ENCODE measurements at regions not wholly inside any gene's neighbourhood (a gene's known extent, or its start where the extent isn't known, plus 50 kb on each side); places are given as distances from the start of the nearest gene placed in this dataset.

DNA sequence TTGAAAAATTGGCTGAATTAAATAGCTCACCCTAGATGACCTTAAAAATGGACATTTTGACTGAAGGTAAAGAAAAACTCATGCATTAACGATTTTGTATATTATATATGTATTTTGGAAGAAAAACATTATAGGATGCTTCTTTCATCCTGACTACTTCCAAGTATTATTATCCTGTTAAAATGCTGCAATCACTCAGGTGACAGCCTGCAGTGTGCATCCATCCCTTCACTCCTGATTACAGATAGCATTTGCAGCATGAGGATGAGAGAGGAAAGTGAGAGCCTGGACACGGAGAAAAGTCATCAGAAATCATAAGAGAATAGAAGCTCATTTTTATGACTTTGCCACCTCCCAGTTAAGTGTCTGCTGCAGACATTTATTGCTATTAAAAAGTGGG lies 1055.6 kb downstream of the PCDH17 start:
- TF ChIP-seq, protein P1, sequence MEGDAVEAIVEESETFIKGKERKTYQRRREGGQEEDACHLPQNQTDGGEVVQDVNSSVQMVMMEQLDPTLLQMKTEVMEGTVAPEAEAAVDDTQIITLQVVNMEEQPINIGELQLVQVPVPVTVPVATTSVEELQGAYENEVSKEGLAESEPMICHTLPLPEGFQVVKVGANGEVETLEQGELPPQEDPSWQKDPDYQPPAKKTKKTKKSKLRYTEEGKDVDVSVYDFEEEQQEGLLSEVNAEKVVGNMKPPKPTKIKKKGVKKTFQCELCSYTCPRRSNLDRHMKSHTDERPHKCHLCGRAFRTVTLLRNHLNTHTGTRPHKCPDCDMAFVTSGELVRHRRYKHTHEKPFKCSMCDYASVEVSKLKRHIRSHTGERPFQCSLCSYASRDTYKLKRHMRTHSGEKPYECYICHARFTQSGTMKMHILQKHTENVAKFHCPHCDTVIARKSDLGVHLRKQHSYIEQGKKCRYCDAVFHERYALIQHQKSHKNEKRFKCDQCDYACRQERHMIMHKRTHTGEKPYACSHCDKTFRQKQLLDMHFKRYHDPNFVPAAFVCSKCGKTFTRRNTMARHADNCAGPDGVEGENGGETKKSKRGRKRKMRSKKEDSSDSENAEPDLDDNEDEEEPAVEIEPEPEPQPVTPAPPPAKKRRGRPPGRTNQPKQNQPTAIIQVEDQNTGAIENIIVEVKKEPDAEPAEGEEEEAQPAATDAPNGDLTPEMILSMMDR (IDR thresholded peaks at IDR 0.05), result no peak
- TF ChIP-seq EZH2 (IDR thresholded peaks at IDR 0.05; ENCODE audit: borderline replicate concordance, insufficient read depth, low read depth, low read length, poor library complexity, severe bottlenecking), result no peak
- H3K27ac ChIP-seq (ENCODE audit: low read length in 2 of 2), result no peak overlapping the region
- H3K27ac Mint-ChIP-seq, result no peak overlapping the region
- no peaks in the 10 kb centered on the region for H3K4me1 ChIP-seq (ENCODE audit: control insufficient read depth in 2 of 2, insufficient read depth in 2 of 2, low read length in 2 of 2)
- WGBS (ENCODE audit: insufficient coverage), result no CpG with 5 or more reads among the region's 2 CpGs
- H4K20me1 ChIP-seq (ENCODE audit: control insufficient read depth, insufficient read depth, low read length, poor library complexity, severe bottlenecking), result no peaks in the 10 kb centered on the region
- H3K36me3 ChIP-seq (replicated peaks in 1 of 2; ENCODE audit: control extremely low read depth in 1 of 2, control insufficient read depth in 1 of 2, extremely low read depth in 1 of 2, insufficient read depth in 2 of 2, low read length in 1 of 2), result no peaks in the 10 kb centered on the region
- peaks cover 0 to 8% (median 0%) of the 10 kb centered on the region in 3 donors for H3K9me3 ChIP-seq (ENCODE audit: control extremely low read depth in 1 of 3, control insufficient read depth in 2 of 3, insufficient read depth in 1 of 3, low read length in 2 of 3)
- H3K4me2 ChIP-seq (replicated peaks; ENCODE audit: low read depth, low read length, poor library complexity, severe bottlenecking), result no peak overlapping the region
- H2AFZ ChIP-seq (ENCODE audit: insufficient read depth, low read depth, low read length, poor library complexity, severe bottlenecking), result no peak overlapping the region
- ChIA-PET CTCF (no interaction called here), POLR2A (no interaction called here)
- no peaks in the 10 kb centered on the region for H3K27me3 Mint-ChIP-seq
- no peak overlapping the region for H3K4me3 ChIP-seq (ENCODE audit: control extremely low read depth in 1 of 5, extremely low read depth in 1 of 5, insufficient read depth in 1 of 5, low read depth in 2 of 5, low read length in 4 of 5)
- no peak overlapping the region for H3K9ac ChIP-seq (ENCODE audit: low read length)
- H3K4me3 Mint-ChIP-seq, result no peak overlapping the region
- ATAC-seq (ENCODE audit: low read depth) (no peak), DNase-seq (no peak)
- intact Hi-C loops (cut with micrococcal nuclease), result no loop called here
- H3K79me2 ChIP-seq (ENCODE audit: control insufficient read depth, insufficient read depth, low read length), result no peaks in the 10 kb centered on the region
- H3K4me1 Mint-ChIP-seq, result no peaks in the 10 kb centered on the region
- peaks cover 4% of the 10 kb centered on the region for H3K9me3 Mint-ChIP-seq (ENCODE audit: insufficient read depth)
- H3K27me3 ChIP-seq (replicated peaks in 1 of 4; ENCODE audit: control extremely low read depth in 1 of 4, control insufficient read depth in 3 of 4, insufficient read depth in 4 of 4, low read length in 3 of 4), result no peaks in the 10 kb centered on the region

DNA sequence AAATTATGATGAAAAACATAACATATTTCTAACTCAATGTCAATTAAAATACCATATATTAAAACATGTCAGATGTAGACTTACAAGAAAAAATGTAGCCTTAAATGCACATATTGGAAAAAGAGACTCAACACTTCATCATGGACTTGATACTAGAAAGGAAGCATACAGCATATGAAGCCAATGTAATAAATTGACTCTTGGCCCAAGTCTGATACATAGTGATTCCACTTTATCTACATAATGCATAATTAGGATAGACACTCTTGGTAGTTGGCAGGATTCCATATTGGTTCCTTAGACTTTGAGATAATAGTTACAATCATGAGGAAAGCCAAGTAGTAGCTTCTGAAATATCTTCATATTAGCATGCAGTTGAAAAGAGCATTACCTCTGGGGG lies 1067.0 kb downstream of the PCDH17 start:
- H3K4me3 Mint-ChIP-seq, result no peak overlapping the region
- intact Hi-C loops (cut with micrococcal nuclease), result no loop called here
- ChIA-PET POLR2A (no interaction called here), CTCF (no interaction called here)
- Histone ChIP-seq H4K20me1 (ENCODE audit: control insufficient read depth, insufficient read depth, low read length, poor library complexity, severe bottlenecking) (no peaks in the 10 kb centered on the region), H3K9ac (ENCODE audit: low read length) (no peak overlapping the region), H3K9me3 (ENCODE audit: control extremely low read depth in 1 of 3, control insufficient read depth in 2 of 3, insufficient read depth in 1 of 3, low read length in 2 of 3) (no peaks in the 10 kb centered on the region), H2AFZ (ENCODE audit: insufficient read depth, low read depth, low read length, poor library complexity, severe bottlenecking) (no peak overlapping the region), H3K27me3 (replicated peaks in 1 of 4; ENCODE audit: control extremely low read depth in 1 of 4, control insufficient read depth in 3 of 4, insufficient read depth in 4 of 4, low read length in 3 of 4) (no peaks in the 10 kb centered on the region), H3K36me3 (replicated peaks in 1 of 2; ENCODE audit: control extremely low read depth in 1 of 2, control insufficient read depth in 1 of 2, extremely low read depth in 1 of 2, insufficient read depth in 2 of 2, low read length in 1 of 2) (no peaks in the 10 kb centered on the region), H3K4me3 (ENCODE audit: control extremely low read depth in 1 of 5, extremely low read depth in 1 of 5, insufficient read depth in 1 of 5, low read depth in 2 of 5, low read length in 4 of 5) (no peak overlapping the region), H3K4me2 (replicated peaks; ENCODE audit: low read depth, low read length, poor library complexity, severe bottlenecking) (no peak overlapping the region), H3K27ac (ENCODE audit: low read length in 2 of 2) (no peak overlapping the region), H3K4me1 (ENCODE audit: control insufficient read depth in 2 of 2, insufficient read depth in 2 of 2, low read length in 2 of 2) (no peaks in the 10 kb centered on the region), H3K79me2 (ENCODE audit: control insufficient read depth, insufficient read depth, low read length) (no peaks in the 10 kb centered on the region)
- no peak overlapping the region for H3K27ac Mint-ChIP-seq
- peaks cover 10% of the 10 kb centered on the region for H3K9me3 Mint-ChIP-seq (ENCODE audit: insufficient read depth)
- H3K27me3 Mint-ChIP-seq, result no peaks in the 10 kb centered on the region
- DNase-seq (no peak), ATAC-seq (ENCODE audit: low read depth) (no peak)
- TF ChIP-seq EZH2 (IDR thresholded peaks at IDR 0.05; ENCODE audit: borderline replicate concordance, insufficient read depth, low read depth, low read length, poor library complexity, severe bottlenecking), result no peak
- TF ChIP-seq, protein P1 (IDR thresholded peaks at IDR 0.05), result no peak
- no peaks in the 10 kb centered on the region for H3K4me1 Mint-ChIP-seq
